OCI-LY7 (cell line): ENCODE measurements at regions not wholly inside any gene's neighbourhood (a gene's known extent, or its start where the extent isn't known, plus 50 kb on each side); places are given as distances from the start of the nearest gene placed in this dataset.

ENCODE experiments used
- EZH2phosphoT487 ChIP-seq: fragments of 200-600 bp; sonication (generic); IDR thresholded peaks from 2 replicates; pipeline ENCODE4 v1.6.1; 2018; ENCODE audit warnings: low read depth, borderline replicate concordance, mild to moderate bottlenecking, mixed run types, antibody characterized with exemption, low read length, moderate library complexity, mixed read lengths
- TF ChIP-seq, protein P1 (sequence below): fragments of 200-600 bp; sonication (generic); conservative IDR thresholded peaks from 2 replicates; pipeline ENCODE4 v1.5.1; 2014; ENCODE audit warnings: mild to moderate bottlenecking, antibody characterized with exemption, low read length, moderate library complexity, mixed read lengths

DNA sequence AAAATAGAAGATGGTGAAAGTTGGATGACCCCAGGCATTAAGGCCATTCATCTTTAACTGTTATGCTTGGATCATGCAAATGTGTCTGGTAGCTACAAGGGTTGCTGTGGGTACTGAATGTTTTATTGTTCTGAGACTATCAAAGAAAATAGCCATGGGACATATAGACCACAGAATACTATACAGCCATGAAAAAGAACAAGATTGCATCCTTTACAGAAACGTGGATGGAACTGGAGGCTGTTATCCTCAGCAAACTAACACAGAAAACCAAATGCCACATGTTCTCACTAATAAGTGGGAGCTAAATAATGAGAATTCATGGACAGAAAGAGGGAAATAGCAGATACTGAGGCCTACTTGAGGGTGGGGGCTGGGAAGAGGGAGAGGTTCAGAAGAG, 249.0 kb downstream of the LTN1 start:
- TF ChIP-seq, protein P1, sequence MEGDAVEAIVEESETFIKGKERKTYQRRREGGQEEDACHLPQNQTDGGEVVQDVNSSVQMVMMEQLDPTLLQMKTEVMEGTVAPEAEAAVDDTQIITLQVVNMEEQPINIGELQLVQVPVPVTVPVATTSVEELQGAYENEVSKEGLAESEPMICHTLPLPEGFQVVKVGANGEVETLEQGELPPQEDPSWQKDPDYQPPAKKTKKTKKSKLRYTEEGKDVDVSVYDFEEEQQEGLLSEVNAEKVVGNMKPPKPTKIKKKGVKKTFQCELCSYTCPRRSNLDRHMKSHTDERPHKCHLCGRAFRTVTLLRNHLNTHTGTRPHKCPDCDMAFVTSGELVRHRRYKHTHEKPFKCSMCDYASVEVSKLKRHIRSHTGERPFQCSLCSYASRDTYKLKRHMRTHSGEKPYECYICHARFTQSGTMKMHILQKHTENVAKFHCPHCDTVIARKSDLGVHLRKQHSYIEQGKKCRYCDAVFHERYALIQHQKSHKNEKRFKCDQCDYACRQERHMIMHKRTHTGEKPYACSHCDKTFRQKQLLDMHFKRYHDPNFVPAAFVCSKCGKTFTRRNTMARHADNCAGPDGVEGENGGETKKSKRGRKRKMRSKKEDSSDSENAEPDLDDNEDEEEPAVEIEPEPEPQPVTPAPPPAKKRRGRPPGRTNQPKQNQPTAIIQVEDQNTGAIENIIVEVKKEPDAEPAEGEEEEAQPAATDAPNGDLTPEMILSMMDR = no peak
- no peak for TF ChIP-seq EZH2phosphoT487
